ENCODE measurements at regions not wholly inside any gene's neighbourhood (a gene's known extent, or its start where the extent isn't known, plus 50 kb on each side); places are given as distances from the start of the nearest gene placed in this dataset.
"Not testable (repeated sequence)": the region's sequence is repeated elsewhere in the genome, so short reads cannot be mapped to it uniquely, and the experiment has no call there.

- TF ChIP-seq POLR2A (IDR thresholded peaks at IDR 0.05; ENCODE audit: low read length); GATA1 (IDR thresholded peaks at IDR 0.05; ENCODE audit: low read depth, low read length): not testable (repeated sequence)
These were observed 366.0 kb upstream of the SFSWAP start for GRCh38 chr12:131344715-131345520.
